Mucosa of descending colon (tissue), 3 donors: ENCODE measurements at regions not wholly inside any gene's neighbourhood (a gene's known extent, or its start where the extent isn't known, plus 50 kb on each side); places are given as distances from the start of the nearest gene placed in this dataset.

Source experiments
- ATAC-seq: fragments of 200-7000 bp; cut with Tn5 transposase; one replicate; pipeline ENCODE4 v1.9.1; 2020; ENCODE audit warnings: mild to moderate bottlenecking, moderate library complexity
- DNase-seq, 3 donors: peaks; one replicate each; pipeline ENCODE4 v3.0.0-alpha.2; 2020
- H3K36me3 ChIP-seq: fragments of 200-600 bp; one replicate; pipeline ENCODE4 v1.8.0; 2021; ENCODE audit warnings: low read depth, mild to moderate bottlenecking
- H3K4me1 ChIP-seq: fragments of 200-600 bp; one replicate; pipeline ENCODE4 v1.8.0; 2021; ENCODE audit warnings: low read depth, mild to moderate bottlenecking
- H3K4me3 ChIP-seq: fragments of 200-600 bp; one replicate; pipeline ENCODE4 v1.8.0; 2021; ENCODE audit warnings: mild to moderate bottlenecking
- H3K9me3 ChIP-seq: fragments of 200-600 bp; one replicate; pipeline ENCODE4 v1.8.0; 2021; ENCODE audit warnings: mild to moderate bottlenecking
- CTCF ChIP-seq: fragments of 200-600 bp; IDR thresholded peaks from one replicate; pipeline ENCODE4 v1.8.0; 2022; ENCODE audit warnings: antibody characterized with exemption, mild to moderate bottlenecking
- intact Hi-C, 2 donors: fragments of 100-400 bp; cut with DNase I in 1 of 2; cut with micrococcal nuclease in 1 of 2; formaldehyde crosslinking; loops; one replicate each; pipeline versions ENCODE4 v1.11.0 to v1.11.1; 2022; cut with DNase I, micrococcal nuclease
- donor health status: DM: no; HTN: no; CAD: no; lungs with moderate emphysema.
- donor health status: DM: no; HTN: no; CAD: no.
- donor health status: DM: no; HTN: yes; CAD: no.

DNA sequence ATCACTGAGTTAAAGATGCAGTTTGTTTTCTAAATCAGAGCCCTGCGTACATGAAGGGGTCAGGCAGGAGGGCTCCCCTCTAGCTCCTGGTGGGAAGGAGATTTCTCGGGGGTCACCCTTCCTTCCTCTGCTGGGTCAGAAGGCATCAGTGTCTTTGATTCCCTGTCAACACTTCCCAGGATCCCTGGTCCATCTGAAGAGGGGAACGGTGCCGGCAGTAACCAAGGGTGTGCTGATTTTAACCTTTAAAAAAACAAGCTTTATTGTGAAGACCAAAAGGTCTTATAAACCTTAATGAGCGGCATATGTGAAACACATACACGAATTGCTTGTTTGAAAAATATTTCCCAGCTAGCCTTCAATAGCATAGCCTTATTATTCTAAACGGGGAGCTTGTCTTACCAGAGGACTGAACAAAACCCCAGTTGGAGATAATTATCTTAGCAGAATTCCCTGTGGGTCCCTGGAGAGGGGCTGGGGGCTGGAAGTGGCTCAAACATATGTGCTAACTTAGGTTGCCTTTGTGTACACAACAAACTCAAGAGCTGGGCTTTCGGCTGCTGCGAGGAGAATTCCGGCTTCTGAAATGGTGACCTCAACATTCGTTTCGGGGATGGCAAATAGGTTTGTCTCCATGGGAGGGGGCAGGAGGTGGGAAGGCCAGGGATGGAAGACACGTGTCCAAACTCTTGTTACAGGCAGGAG, 114.9 kb upstream of the MYCN start:
- no peaks in the 10 kb centered on the region for H3K4me1 ChIP-seq
- H3K36me3 ChIP-seq: no peaks in the 10 kb centered on the region
- TF ChIP-seq CTCF: no peak
- no peak for ATAC-seq
- no peak overlapping the region for H3K4me3 ChIP-seq
- no peak for DNase-seq
- H3K9me3 ChIP-seq: no peaks in the 10 kb centered on the region
- intact Hi-C loops: no loop called here

DNA sequence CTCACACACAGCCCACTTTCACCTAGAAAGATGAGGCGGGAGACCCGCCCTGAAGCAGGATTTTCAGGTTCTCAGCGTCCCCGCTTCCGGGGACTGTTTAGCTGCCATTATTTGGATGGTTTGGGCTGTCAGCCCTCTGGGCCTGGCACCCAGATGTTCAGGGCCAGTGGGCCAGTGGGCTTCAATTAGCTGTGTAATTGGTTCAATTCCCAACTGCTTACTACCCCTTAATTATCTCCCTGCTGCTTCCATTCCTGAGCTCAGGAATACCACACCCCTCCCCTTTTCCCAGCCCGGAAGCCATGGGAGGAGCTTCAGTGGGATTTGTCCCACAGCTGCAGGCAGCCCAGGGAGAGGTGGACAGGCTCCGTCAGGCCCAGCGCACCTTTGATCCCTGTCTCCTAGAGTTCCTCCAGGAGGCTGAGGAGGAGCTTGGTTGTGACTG, 114.1 kb upstream of the MYCN start:
- H3K4me1 ChIP-seq: no peaks in the 10 kb centered on the region
- H3K9me3 ChIP-seq: no peaks in the 10 kb centered on the region
- ATAC-seq: peak; percentile 50
- intact Hi-C loops: no loop called here
- TF ChIP-seq CTCF: no peak
- no peaks in the 10 kb centered on the region for H3K36me3 ChIP-seq
- H3K4me3 ChIP-seq: no peak overlapping the region
- peak in 1 of 3 donors; percentile 9 for DNase-seq

GRCh38 chr2:15827001-15827400, 113.3 kb upstream of the MYCN start:
- H3K4me3 ChIP-seq: no peak overlapping the region
- DNase-seq (no peak), ATAC-seq (no peak)
- H3K4me1 ChIP-seq: no peaks in the 10 kb centered on the region
- H3K9me3 ChIP-seq: no peaks in the 10 kb centered on the region
- no peaks in the 10 kb centered on the region for H3K36me3 ChIP-seq
- intact Hi-C loops: no loop called here
- TF ChIP-seq CTCF: no peak

GRCh38 chr2:15828576-15828975, 111.8 kb upstream of the MYCN start:
- intact Hi-C loops: no loop called here

DNA sequence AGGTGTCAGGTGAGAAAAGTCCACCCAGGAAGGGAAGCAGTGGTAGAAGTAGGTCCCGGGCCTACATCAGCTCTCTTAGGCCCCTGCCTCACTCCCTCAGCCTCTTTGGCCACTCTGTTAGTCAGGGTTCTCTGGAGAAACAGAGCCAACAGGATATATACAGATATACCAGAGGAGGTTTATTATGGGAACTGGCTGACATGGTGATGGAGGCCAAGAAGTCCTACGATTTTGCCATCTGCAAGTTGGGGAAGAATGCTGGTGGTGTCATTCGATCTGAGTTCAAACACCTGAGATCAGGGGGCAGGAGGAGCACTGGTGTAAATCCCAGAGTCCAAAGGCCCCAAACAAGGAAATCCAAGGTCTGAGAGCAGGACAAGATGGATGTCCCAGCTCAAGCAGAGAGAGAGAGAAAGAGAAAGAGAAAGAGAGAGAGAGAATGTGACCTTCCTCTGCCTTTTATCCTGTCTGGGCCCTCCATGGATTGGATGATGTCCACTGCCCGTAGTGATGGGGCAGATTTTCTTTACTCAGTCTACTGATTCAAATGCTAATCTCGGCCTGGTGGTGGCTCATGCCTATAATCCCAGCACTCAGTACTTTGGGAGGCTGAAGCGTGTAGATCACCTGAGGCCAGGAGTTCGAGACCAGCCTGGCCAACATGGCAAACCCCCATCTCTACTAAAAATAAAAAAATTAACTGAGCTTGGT, 111.1 kb upstream of the MYCN start:
- TF ChIP-seq CTCF: no peak
- H3K4me3 ChIP-seq: no peak overlapping the region
- DNase-seq (no peak), ATAC-seq (no peak)
- intact Hi-C loops: no loop called here
- no peaks in the 10 kb centered on the region for H3K36me3 ChIP-seq
- H3K4me1 ChIP-seq: no peaks in the 10 kb centered on the region
- H3K9me3 ChIP-seq: no peaks in the 10 kb centered on the region

More at GRCh38 chr2:15828576-15828975, 111.8 kb upstream of the MYCN start:
- DNase-seq (no peak), ATAC-seq (no peak)
- Histone ChIP-seq H3K4me1 (no peaks in the 10 kb centered on the region), H3K9me3 (no peaks in the 10 kb centered on the region), H3K36me3 (no peaks in the 10 kb centered on the region), H3K4me3 (no peak overlapping the region)
- no peak for TF ChIP-seq CTCF
